NCI-H345 treated with DMSO at 0.1 percent for 48 hours (cell line): ENCODE measurements at regions not wholly inside any gene's neighbourhood (a gene's known extent, or its start where the extent isn't known, plus 50 kb on each side); places are given as distances from the start of the nearest gene placed in this dataset.
A peak's percentile ranks its signal among the peaks of the same experiment; 100 is the strongest.

Source experiments
- DNase-seq: peaks from one replicate; lab custom pipeline; 2025; ENCODE audit not compliant: unreplicated experiment; lab: John Stamatoyannopoulos, UW

DNA sequence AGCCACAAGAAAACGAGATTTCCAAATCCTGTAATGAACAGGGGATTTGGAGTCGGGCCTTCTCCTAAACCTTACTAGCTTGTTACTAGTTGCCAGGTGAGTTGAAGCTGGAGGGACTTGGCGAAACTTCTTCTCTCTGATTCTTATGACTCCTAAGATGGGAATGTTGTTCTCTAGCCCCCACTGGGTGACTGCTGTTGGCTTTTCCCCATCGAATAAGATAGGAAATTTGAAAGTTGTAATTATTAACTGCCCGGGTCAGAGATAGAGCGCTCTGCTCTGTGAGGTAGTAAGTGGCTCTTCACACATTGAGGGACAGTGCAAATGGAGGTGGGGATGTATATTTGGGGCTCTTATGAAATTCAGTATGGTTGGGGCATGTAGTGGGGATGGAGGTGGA is 111.2 kb upstream of the MBNL2 start:
- no peak for DNase-seq

DNA sequence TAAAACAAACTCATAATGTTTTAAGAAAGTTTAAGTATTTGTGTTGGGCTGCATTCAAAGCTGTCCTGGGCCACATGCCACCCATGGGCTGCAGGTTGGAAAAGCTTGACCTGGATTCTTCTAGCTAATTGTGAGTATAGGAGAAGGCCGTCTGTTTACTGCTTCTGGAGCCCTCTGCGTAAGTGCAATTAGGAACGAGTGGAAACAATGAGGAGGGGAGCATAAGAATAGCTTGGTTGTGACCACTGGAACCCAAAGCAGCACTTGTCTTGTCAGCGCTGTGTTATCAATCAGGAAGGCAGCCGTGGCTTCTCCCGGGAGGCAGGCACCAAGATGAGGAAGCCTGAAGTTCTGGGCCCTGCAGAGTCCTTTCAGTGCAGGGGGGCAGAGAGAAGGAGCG is 110.4 kb upstream of the MBNL2 start:
- no peak for DNase-seq

DNA sequence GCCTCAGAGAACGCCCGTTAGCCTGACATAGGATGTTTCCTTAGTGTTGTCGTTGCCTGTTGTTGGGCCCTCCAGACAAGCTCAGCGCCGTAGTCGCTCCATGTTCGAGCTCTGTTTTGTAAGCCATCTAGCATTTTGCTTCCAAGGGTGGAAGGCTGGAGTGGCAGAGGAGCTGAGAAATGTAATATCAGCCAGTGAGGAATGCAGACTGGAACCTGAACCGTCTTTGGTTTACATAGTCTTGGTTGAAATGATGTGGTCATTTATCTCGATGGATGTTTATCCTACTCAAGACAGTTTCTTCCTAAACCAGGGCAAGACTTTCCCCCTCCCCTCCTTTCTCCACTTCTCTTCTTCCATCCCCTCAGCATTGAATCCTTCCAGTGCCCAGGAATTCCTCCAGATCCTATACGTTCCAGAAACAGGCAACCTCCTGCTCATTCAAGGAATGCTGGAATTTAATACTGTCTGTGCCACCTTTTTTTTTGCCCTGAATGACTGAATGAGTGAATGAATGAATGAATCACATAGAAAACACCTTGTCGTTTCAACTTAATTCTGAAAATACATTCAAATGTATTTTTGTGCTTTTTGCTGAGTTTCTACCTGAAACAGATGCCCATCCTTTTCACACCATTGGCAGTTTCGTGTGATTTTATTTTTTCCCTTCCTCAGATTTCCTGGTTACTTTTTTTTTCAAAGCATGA is 109.5 kb upstream of the MBNL2 start:
- DNase-seq: no peak

- peak; percentile 26 for DNase-seq
Observed at GRCh38 chr13:97113231-97114001, 108.7 kb upstream of the MBNL2 start.

DNA sequence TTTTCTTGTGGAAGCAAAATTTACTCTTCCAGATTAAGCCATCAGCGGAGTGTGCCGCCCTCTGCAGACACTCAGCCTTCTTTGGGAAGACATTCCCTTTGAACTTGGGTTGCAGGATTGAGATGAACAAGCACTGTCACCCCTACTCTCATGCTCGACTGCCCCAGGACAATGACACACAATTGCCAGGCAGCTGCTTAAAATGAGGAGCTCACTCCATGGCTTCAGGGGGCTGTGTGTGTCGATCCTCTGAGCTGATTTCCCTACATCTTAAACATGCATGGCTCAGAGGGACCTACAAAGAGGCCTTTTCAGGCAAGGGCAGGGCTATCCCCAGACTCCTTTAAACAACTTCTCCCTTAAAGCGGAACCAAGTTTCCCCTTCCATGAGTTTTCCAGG is 107.5 kb upstream of the MBNL2 start:
- DNase-seq: no peak

- no peak for DNase-seq
Observed at GRCh38 chr13:97116754-97117153, 105.4 kb upstream of the MBNL2 start.

GRCh38 chr13:97117388-97117910 is 104.7 kb upstream of the MBNL2 start:
- DNase-seq: no peak

DNA sequence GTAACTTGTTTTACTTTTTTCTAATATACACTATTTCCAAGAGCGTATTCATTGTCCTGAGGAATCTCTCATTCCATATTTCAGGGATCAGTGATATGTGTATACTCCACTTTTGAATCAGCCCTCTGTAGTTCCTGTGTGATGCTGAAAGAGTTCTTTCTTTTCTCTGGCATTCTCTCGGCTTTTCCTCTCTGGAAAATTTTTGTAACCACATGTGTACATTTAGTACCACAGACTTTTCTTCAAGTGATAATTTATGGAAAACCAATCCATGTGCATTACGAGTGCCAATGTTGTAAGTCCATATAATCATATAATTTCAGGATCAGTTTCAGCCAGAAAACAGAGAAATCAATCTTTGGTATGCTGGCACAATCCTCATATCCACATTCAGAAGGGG is 102.2 kb upstream of the MBNL2 start:
- no peak for DNase-seq

GRCh38 chr13:97120346-97120745 is 101.8 kb upstream of the MBNL2 start:
- DNase-seq: no peak

DNA sequence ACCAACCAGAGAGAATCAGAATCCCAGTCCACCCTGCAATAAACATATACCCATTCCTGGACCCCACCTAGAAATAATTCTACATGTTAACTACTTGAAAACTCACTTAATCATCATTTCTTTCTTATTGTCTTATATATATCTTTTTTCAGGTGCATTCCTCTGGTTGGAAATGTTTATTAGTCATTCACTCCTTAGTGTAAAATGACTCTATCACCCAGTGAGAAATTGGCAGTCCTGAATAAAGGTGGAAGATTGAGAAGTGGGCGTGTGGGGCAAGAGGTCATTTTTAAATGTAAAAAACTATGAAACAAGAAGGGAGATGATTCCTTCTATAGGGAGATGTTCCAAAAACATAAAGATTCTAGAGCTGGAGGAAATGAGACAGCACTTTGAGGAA is 101.2 kb upstream of the MBNL2 start:
- no peak for DNase-seq

DNA sequence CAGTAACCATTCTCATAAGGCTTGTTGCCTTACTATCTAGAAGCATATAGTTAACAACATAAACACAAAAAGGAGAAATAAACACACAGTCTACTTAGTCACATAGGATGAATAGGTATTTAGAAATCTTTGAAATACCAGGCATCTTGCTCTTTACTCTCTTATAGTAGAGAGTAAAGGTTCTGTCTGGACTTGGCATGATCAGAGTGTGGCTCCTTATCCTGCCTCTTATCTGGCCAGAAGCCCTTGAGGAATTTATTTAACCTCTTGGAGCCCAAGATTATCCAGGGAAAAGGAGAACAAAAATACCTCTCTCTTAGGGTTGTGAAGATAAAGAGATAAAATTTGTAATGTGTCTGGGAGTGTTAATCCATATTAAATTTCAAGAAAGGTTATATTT is 100.2 kb upstream of the MBNL2 start:
- DNase-seq: no peak

GRCh38 chr13:97122381-97122996 is 99.6 kb upstream of the MBNL2 start:
- DNase-seq: no peak

GRCh38 chr13:97124206-97124605 is 97.9 kb upstream of the MBNL2 start:
- DNase-seq: no peak

DNA sequence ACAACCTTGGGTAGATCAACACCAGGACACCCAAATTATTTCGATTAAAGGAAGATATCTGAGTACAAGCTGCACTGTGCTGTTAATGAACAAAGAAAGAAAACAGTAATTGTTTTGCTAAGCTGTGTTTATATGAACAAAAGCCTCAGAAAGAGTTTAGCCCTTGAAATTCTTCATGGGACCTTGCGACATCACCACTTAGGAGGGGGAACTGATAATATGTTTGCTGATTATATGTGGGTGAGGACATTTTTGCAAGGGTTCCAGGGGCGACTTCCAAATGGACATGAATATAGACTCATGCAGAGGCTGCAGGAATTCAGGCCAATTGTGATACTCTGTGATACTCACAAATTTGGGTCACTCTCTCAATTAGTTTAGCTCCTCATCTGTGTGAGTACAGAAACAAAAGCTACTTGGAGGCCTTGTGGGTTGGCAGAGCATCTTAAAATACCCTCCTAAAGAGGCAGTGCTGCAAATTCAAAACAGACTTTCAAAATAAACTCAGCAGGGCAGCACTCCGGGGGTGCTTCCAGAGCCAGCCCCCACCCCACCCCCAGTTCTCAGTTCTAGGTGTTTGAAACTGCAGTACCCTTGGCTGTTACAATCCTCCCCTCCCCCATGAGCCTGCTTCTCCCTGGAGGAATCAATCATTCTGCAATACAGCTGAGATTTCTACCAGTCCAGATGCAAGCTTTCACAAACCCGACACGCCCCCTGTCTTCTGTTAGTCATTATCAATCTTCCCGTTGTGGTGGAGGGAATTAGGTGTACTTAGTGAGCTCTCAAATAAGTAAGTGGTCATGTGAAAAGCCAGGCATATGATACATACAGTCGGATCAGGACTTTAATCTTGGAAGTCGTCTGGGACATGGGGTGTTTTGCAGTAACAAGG is 97.0 kb upstream of the MBNL2 start:
- peak; percentile 41 for DNase-seq

DNA sequence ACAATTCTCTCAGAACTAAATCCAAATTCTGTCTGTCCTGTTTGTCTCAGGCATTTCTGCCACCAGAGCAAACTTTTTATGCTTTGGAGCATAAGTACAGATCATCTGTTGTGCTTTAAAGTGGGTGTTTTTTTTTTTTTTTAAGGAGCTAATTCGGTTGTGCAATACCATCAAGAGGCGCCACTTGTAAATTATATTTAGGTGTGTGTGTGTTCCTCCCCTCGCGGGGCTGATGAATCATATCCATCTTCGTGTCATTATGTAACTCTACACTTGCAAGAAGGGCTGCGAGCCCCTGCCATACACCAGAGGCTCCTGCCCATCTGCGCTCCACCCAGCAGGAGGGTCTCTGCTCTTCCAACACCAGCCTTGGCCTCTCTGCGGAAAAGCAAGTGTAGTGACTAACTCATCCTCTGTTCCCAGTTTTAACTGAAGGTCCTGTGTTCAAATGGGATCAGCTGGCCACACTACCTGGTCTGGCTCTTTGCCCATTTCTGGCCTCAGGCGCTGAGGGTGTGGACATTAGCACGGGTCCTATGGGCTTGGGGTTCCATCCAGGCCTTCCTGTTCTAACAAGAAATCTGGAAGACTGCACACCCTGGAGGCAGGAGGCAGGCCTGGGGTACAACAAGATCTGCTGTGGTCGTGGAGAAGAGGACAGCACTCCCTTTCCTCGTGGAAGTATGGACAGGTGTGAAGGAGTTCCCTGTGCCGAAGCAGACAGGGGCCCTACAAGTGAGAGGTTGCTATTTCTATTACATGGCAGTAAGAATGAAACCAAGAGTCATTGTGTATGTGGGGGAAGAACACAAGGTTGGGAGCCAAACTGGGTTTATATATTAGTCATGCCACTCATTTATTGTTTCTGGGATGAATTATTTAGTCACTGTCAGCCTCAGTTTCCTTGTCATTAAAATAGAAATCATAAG is 96.1 kb upstream of the MBNL2 start:
- no peak for DNase-seq

DNA sequence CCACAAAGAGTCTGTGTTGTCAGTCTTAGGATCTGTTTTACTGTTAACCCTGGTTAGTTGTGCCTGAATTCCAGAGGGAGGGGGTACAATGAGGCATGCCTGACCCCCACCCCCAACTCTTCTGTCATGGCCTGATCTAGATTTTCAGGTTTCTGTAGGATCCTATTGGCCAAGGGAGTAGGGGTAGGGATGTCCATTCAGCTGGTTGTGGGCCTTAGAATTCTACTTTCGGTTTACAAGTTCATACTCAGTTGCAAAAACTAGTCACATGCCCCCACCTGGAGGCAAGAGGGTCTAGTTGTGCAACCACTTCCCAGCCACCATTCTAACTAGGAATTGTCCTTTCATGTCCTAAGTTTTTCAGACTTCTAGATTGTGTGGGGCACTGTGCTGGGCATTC is 94.3 kb upstream of the MBNL2 start:
- DNase-seq: no peak

- DNase-seq: no peak
Observed at GRCh38 chr13:97130190-97130589, 91.9 kb upstream of the MBNL2 start.

- no peak for DNase-seq
Observed at GRCh38 chr13:97131447-97131846, 90.7 kb upstream of the MBNL2 start.

GRCh38 chr13:97133554-97133953 is 88.6 kb upstream of the MBNL2 start:
- DNase-seq: no peak

GRCh38 chr13:97133955-97134354 is 88.2 kb upstream of the MBNL2 start:
- peak; percentile 25 for DNase-seq
